Liver (tissue), 8 donors: ENCODE measurements at regions not wholly inside any gene's neighbourhood (a gene's known extent, or its start where the extent isn't known, plus 50 kb on each side); places are given as distances from the start of the nearest gene placed in this dataset.

Source experiments
- DNase-seq: peaks from one replicate; pipeline ENCODE4 v3.0.0-alpha.2; 2017; ENCODE audit warnings: low spot score
- H3K27ac ChIP-seq, 2 donors: one replicate each; pipeline ENCODE4 v1.7.0; 2013; ENCODE audit warnings: inconsistent platforms in 2 of 2, low read length in 2 of 2, control low read depth in 1 of 2, low read depth in 1 of 2, mild to moderate bottlenecking in 1 of 2
- H3K27me3 ChIP-seq, 4 donors: one replicate each; pipeline versions ENCODE4 v1.6.1 to v1.7.0; 2013; ENCODE audit warnings: low read length in 3 of 4, inconsistent platforms in 1 of 4, mild to moderate bottlenecking in 1 of 4, moderate library complexity in 1 of 4; ENCODE audit not compliant: control insufficient read depth in 4 of 4, insufficient read depth in 4 of 4
- H3K36me3 ChIP-seq, 4 donors: one replicate each; pipeline versions ENCODE4 v1.6.1 to v1.7.0; 2013; ENCODE audit warnings: low read length in 3 of 4, mild to moderate bottlenecking in 3 of 4, low read depth in 1 of 4, moderate library complexity in 1 of 4; ENCODE audit not compliant: control insufficient read depth in 4 of 4, insufficient read depth in 3 of 4
- H3K4me1 ChIP-seq, 4 donors: one replicate each; pipeline versions ENCODE4 v1.6.1 to v1.7.0; 2013; ENCODE audit warnings: low read length in 3 of 4, mild to moderate bottlenecking in 3 of 4, moderate library complexity in 1 of 4; ENCODE audit not compliant: control insufficient read depth in 4 of 4, insufficient read depth in 4 of 4
- H3K4me3 ChIP-seq, 3 donors: one replicate each; pipeline versions ENCODE4 v1.6.1 to v1.7.0; 2013; ENCODE audit warnings: low read length in 3 of 3, control low read depth in 1 of 3, low read depth in 1 of 3, mild to moderate bottlenecking in 1 of 3
- H3K9ac ChIP-seq, 2 donors: one replicate each; pipeline ENCODE4 v1.7.0; 2013; ENCODE audit warnings: low read length in 2 of 2, mild to moderate bottlenecking in 2 of 2, moderate library complexity in 2 of 2, control low read depth in 1 of 2, low read depth in 1 of 2
- H3K9me3 ChIP-seq, 4 donors: one replicate each; pipeline versions ENCODE4 v1.6.1 to v1.7.0; 2013; ENCODE audit warnings: low read length in 3 of 4; ENCODE audit not compliant: control insufficient read depth in 4 of 4
- ATF3 ChIP-seq: IDR thresholded peaks from 2 replicates; pipeline ENCODE4 v1.6.1; 2016; ENCODE audit warnings: antibody characterized with exemption
- CTCF ChIP-seq: fragments of 150-350 bp; IDR thresholded peaks from 2 replicates; pipeline ENCODE4 v1.5.1; 2017; ENCODE audit warnings: improper control_type of control experiment, low read depth, low read length; ENCODE audit not compliant: missing input control
- EGR1 ChIP-seq, 2 donors: IDR thresholded peaks; 2 replicates each; pipeline ENCODE4 v1.6.1; 2016 to 2018; ENCODE audit warnings: antibody characterized with exemption in 2 of 2, low read depth in 2 of 2
- FOXA1 ChIP-seq: IDR thresholded peaks from 2 replicates; pipeline ENCODE4 v1.6.1; 2016; ENCODE audit warnings: antibody characterized with exemption
- FOXA2 ChIP-seq: IDR thresholded peaks from 2 replicates; pipeline ENCODE4 v1.6.1; 2016; ENCODE audit warnings: antibody characterized with exemption
- GABPA ChIP-seq, 2 donors: IDR thresholded peaks in 1 of 2; conservative IDR thresholded peaks in 1 of 2; 2 replicates each; pipeline ENCODE4 v1.6.1; 2016; ENCODE audit warnings: antibody characterized with exemption in 2 of 2, mild to moderate bottlenecking in 1 of 2, moderate library complexity in 1 of 2
- HNF4A ChIP-seq, 2 donors: conservative IDR thresholded peaks; 2 replicates each; pipeline ENCODE4 v1.6.1; 2016; ENCODE audit warnings: antibody characterized with exemption in 2 of 2, mild to moderate bottlenecking in 2 of 2
- HNF4G ChIP-seq: IDR thresholded peaks from 2 replicates; pipeline ENCODE4 v1.6.1; 2016; ENCODE audit warnings: antibody characterized with exemption
- MAX ChIP-seq: IDR thresholded peaks from 2 replicates; pipeline ENCODE4 v1.6.1; 2016; ENCODE audit warnings: antibody characterized with exemption
- NR2F2 ChIP-seq: IDR thresholded peaks from 2 replicates; pipeline ENCODE4 v1.6.1; 2016; ENCODE audit warnings: antibody characterized with exemption
- RAD21 ChIP-seq, 2 donors: IDR thresholded peaks; 2 replicates each; pipeline ENCODE4 v1.6.1; 2016; ENCODE audit warnings: antibody characterized with exemption in 2 of 2, mild to moderate bottlenecking in 2 of 2
- RXRA ChIP-seq, 2 donors: IDR thresholded peaks; 2 replicates each; pipeline ENCODE4 v1.6.1; 2017 to 2018; ENCODE audit warnings: antibody characterized with exemption in 2 of 2, mild to moderate bottlenecking in 1 of 2
- SP1 ChIP-seq: IDR thresholded peaks from 2 replicates; pipeline ENCODE4 v1.6.1; 2018; ENCODE audit warnings: antibody characterized with exemption, mild to moderate bottlenecking
- TAF1 ChIP-seq: conservative IDR thresholded peaks from 2 replicates; pipeline ENCODE4 v1.6.1; 2016; ENCODE audit warnings: antibody characterized with exemption, mild to moderate bottlenecking
- YY1 ChIP-seq: IDR thresholded peaks from 2 replicates; pipeline ENCODE4 v1.6.1; 2016; ENCODE audit warnings: antibody characterized with exemption, mild to moderate bottlenecking
- ZBTB33 ChIP-seq: IDR thresholded peaks from 2 replicates; pipeline ENCODE4 v1.6.1; 2016; ENCODE audit warnings: antibody characterized with exemption
- WGBS: extraction: QIAGEN DNeasy Blood & Tissue Kit; methylation state at CpG from one replicate; pipeline ENCODE4 v1.1.7; 2013; 5-methylcytosine and 5-hydroxymethylcytosine counted together
- donor health status: healthy.
- donor health status: healthy.
- donor health status: healthy.
- donor health status: healthy.
- donor health status: healthy.

- no peaks in the 10 kb centered on the region for H3K27me3 ChIP-seq
- TF ChIP-seq FOXA2 (no peak), NR2F2 (no peak), TAF1 (no peak), RXRA (IDR thresholded peaks at IDR 0.05) (no peak), FOXA1 (no peak), HNF4A (conservative IDR thresholded peaks at IDR 0.05) (no peak), CTCF (no peak)
- H3K9ac ChIP-seq = no peak overlapping the region
- H3K36me3 ChIP-seq = no peaks in the 10 kb centered on the region
- no peak overlapping the region for H3K4me3 ChIP-seq
- no peak overlapping the region for H3K27ac ChIP-seq
- no peak for DNase-seq
- H3K4me1 ChIP-seq = no peaks in the 10 kb centered on the region
- WGBS = 80% methylated on average over 1 of the region's 1 CpG
- H3K9me3 ChIP-seq = no peaks in the 10 kb centered on the region
Measured at GRCh38 chr9:81871695-81872094, 56.5 kb upstream of the SPATA31D4 start.

GRCh38 chr9:81874250-81874649 is 54.0 kb upstream of the SPATA31D4 start:
- H3K27me3 ChIP-seq = no peaks in the 10 kb centered on the region
- no peaks in the 10 kb centered on the region for H3K36me3 ChIP-seq
- TF ChIP-seq MAX = no peak
- no peak for TF ChIP-seq FOXA2
- no peak for TF ChIP-seq ZBTB33
- TF ChIP-seq NR2F2 = no peak
- TF ChIP-seq HNF4G = no peak
- no peak for TF ChIP-seq RAD21 (IDR thresholded peaks at IDR 0.05)
- TF ChIP-seq CTCF = no peak
- TF ChIP-seq RXRA (IDR thresholded peaks at IDR 0.05) = no peak
- TF ChIP-seq EGR1 (IDR thresholded peaks at IDR 0.05; ENCODE audit: low read depth in 2 of 2) = no peak
- H3K9me3 ChIP-seq = no peaks in the 10 kb centered on the region
- H3K4me1 ChIP-seq = no peaks in the 10 kb centered on the region
- H3K4me3 ChIP-seq = no peak overlapping the region
- H3K27ac ChIP-seq = peak overlapping the region; percentile 8 to 25
- H3K9ac ChIP-seq = no peak overlapping the region
- no peak for DNase-seq
- 77% methylated on average over 7 of the region's 7 CpGs for WGBS

- H3K9ac ChIP-seq = no peak overlapping the region
- no peak for TF ChIP-seq YY1
- no peak for TF ChIP-seq SP1
- no peak for TF ChIP-seq TAF1
- no peak for TF ChIP-seq FOXA1
- no peak for TF ChIP-seq NR2F2
- no peak for TF ChIP-seq EGR1 (IDR thresholded peaks at IDR 0.05; ENCODE audit: low read depth in 2 of 2)
- TF ChIP-seq ATF3 = no peak
- TF ChIP-seq HNF4G = no peak
- no peak for TF ChIP-seq MAX
- TF ChIP-seq CTCF = no peak
- no peak for TF ChIP-seq RXRA (IDR thresholded peaks at IDR 0.05)
- no peak for TF ChIP-seq FOXA2
- no peak for TF ChIP-seq HNF4A (conservative IDR thresholded peaks at IDR 0.05)
- no peak for TF ChIP-seq GABPA (IDR thresholded peaks at IDR 0.05 in 1 of 2, conservative IDR thresholded peaks at IDR 0.05 in 1 of 2)
Measured at GRCh38 chr9:81874931-81875330, 53.3 kb upstream of the SPATA31D4 start.

More at GRCh38 chr9:81874931-81875330, 53.3 kb upstream of the SPATA31D4 start:
- 66% methylated on average over 4 of the region's 4 CpGs for WGBS
- Histone ChIP-seq H3K36me3 (no peaks in the 10 kb centered on the region), H3K9me3 (no peaks in the 10 kb centered on the region), H3K27me3 (no peaks in the 10 kb centered on the region), H3K27ac (no peak overlapping the region), H3K4me1 (no peaks in the 10 kb centered on the region), H3K4me3 (no peak overlapping the region)
- DNase-seq = no peak
